MCF 10A (cell line): ENCODE measurements at regions not wholly inside any gene's neighbourhood (a gene's known extent, or its start where the extent isn't known, plus 50 kb on each side); places are given as distances from the start of the nearest gene placed in this dataset.

Experiments used
- BruUV-seq: library from RNA; stranded (reverse); fragments of 400-500 nt; replicated peaks from 2 replicates; lab custom pipeline; 2021; lab: Mats Ljungman, UMichigan
- CTCF ChIA-PET: fragments of 300-600 bp; sonication (Branson Sonifier 250); formaldehyde crosslinking; extraction: SDS; loops from one replicate; lab custom pipeline; 2021; ENCODE audit warnings: antibody characterized with exemption, inconsistent platforms; lab: Yijun Ruan, JAX
- POLR2A ChIA-PET: fragments of 300-600, 350-650 bp; sonication (Branson Sonifier 250); formaldehyde crosslinking; extraction: SDS; loops from one replicate; lab custom pipeline; 2020; ENCODE audit warnings: antibody characterized with exemption, inconsistent platforms; lab: Yijun Ruan, JAX
- DNase-seq: peaks from one replicate; pipeline ENCODE4 v3.0.0-alpha.2; 2018; ENCODE audit not compliant: unreplicated experiment
- H3K27ac Mint-ChIP-seq: one replicate; pipeline ENCODE4 v1.8.0; 2022; ENCODE audit warnings: mild to moderate bottlenecking, low read depth, mixed read lengths; ENCODE audit not compliant: unreplicated experiment
- H3K27me3 Mint-ChIP-seq: one replicate; pipeline ENCODE4 v1.8.0; 2022; ENCODE audit warnings: mixed read lengths; ENCODE audit not compliant: insufficient read depth, unreplicated experiment
- H3K36me3 Mint-ChIP-seq: one replicate; pipeline ENCODE4 v1.8.0; 2022; ENCODE audit warnings: mild to moderate bottlenecking, moderate library complexity, mixed read lengths; ENCODE audit not compliant: insufficient read depth, unreplicated experiment
- H3K4me1 Mint-ChIP-seq: one replicate; pipeline ENCODE4 v1.8.0; 2022; ENCODE audit warnings: mixed read lengths; ENCODE audit not compliant: insufficient read depth, unreplicated experiment
- H3K4me3 Mint-ChIP-seq: one replicate; pipeline ENCODE4 v1.8.0; 2022; ENCODE audit warnings: mild to moderate bottlenecking, moderate library complexity, mixed read lengths; ENCODE audit not compliant: unreplicated experiment
- H3K9me3 Mint-ChIP-seq: one replicate; pipeline ENCODE4 v1.8.0; 2022; ENCODE audit warnings: mixed read lengths; ENCODE audit not compliant: unreplicated experiment
- CTCF ChIP-seq: fragments of 200-600 bp; IDR thresholded peaks from one replicate; pipeline ENCODE4 v1.8.0; 2022; ENCODE audit warnings: antibody characterized with exemption, mild to moderate bottlenecking; ENCODE audit not compliant: unreplicated experiment
- intact Hi-C: fragments of 100-400 bp; cut with micrococcal nuclease; formaldehyde crosslinking; loops from 2 replicates; pipeline ENCODE4 v1.14.1; 2022

DNA sequence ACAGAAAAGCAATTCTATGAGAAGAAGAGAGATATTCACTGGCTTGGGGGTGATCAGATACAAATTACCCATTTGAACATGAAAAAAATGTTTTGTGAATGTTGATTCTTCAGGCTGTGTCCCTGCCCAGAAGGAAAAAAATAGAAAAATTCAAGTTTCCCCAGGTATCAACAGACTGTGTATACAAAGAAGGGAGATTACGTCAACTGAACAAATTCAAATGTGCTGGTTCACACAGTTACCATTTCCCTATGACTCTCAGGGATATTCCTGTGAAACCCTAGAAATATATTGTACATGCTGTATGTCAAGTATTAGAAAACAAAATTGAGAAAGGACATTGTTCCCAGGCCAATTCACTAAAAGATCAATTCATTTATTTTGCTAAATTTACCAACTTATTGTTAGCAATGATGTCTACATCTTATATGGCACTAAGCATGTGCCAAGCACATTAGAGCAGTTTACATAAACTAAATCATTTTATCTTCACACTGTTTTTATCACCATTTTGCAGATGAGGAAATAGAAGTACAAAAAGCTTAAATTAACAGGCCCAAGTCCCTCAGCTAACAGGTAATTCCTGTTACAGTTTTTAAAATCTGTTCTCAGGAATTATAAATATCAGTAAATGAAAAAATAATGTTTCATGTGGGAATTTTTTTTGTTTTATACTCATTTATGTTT lies 306.7 kb upstream of the ROBO2 start:
- Mint-ChIP-seq H3K9me3 (peaks cover under 1% of the 10 kb centered on the region), H3K27me3 (peaks cover 62% of the 10 kb centered on the region), H3K27ac (no peak overlapping the region), H3K36me3 (no peaks in the 10 kb centered on the region), H3K4me3 (no peak overlapping the region), H3K4me1 (no peaks in the 10 kb centered on the region)
- intact Hi-C loops = no loop called here
- BruUV-seq = no TSS peak
- no peak for TF ChIP-seq CTCF
- DNase-seq = no peak
- ChIA-PET POLR2A (no interaction called here), CTCF (interaction anchor here (0.7 kb wide), 1 partner anchor 429 kb away, joined by 3 read pairs; no protein-coding TSS in a partner anchor)

DNA sequence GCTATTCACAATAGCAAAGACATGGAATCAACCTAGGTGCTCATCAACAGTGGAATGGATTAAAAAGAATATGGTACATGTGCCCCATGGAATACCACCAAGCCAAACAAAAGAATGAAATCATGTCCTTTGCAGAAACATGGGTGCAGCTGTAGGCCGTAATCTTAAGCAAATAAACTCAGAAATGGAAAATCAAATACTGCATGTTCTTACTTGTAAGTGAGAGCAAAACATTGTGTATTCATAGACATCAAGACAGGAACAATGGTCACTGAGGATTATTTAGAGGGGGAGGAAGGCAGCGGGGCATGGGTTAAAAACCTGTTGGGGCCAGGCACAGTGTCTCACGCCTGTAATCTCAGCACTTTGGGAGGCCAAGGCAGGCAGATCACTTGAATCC lies 304.7 kb upstream of the ROBO2 start:
- ChIA-PET POLR2A (interaction anchor here (0.6 kb wide), 1 partner anchor 29 kb away, joined by 3 read pairs; no protein-coding TSS in a partner anchor), CTCF (no interaction called here)
- DNase-seq = no peak
- intact Hi-C loops = no loop called here
- Mint-ChIP-seq H3K4me3 (no peak overlapping the region), H3K27me3 (peaks cover 43% of the 10 kb centered on the region), H3K36me3 (no peaks in the 10 kb centered on the region), H3K9me3 (peaks cover 6% of the 10 kb centered on the region), H3K27ac (no peak overlapping the region), H3K4me1 (no peaks in the 10 kb centered on the region)
- BruUV-seq = no TSS peak
- no peak for TF ChIP-seq CTCF

GRCh38 chr3:76753599-76753998 lies 286.3 kb upstream of the ROBO2 start:
- no TSS peak for BruUV-seq
- DNase-seq = peak; percentile 1
- peak; percentile 17 for TF ChIP-seq CTCF
- intact Hi-C loops = no loop called here
- H3K9me3 Mint-ChIP-seq = no peaks in the 10 kb centered on the region
- ChIA-PET CTCF (interaction anchor here (0.7 kb wide), 1 partner anchor 20 kb away, joined by 4 read pairs; no protein-coding TSS in a partner anchor), POLR2A (no interaction called here)
- H3K4me1 Mint-ChIP-seq = no peaks in the 10 kb centered on the region
- H3K27ac Mint-ChIP-seq = no peak overlapping the region
- H3K4me3 Mint-ChIP-seq = no peak overlapping the region
- H3K36me3 Mint-ChIP-seq = no peaks in the 10 kb centered on the region
- peaks cover 24% of the 10 kb centered on the region for H3K27me3 Mint-ChIP-seq

DNA sequence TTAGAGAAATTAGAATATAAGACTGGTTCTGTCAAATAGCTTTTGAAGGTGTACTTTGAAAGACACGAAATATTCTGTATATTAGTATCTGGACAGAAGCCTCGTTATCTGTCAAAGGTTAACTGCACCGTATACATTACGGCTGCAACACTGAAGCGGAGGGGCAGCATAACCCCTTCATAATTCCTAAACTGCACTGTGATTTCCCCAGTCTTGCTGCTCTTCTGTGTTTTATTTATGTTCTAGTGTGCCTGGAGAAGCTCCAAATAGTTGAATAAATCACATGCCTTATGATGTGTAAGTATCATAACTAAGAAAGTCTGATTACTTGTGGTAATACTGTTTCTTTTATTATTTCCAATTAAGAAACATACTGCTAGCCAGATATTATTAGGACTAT lies 285.7 kb upstream of the ROBO2 start:
- H3K9me3 Mint-ChIP-seq = no peaks in the 10 kb centered on the region
- H3K27me3 Mint-ChIP-seq = peaks cover 30% of the 10 kb centered on the region
- no peak for TF ChIP-seq CTCF
- intact Hi-C loops = no loop called here
- POLR2A ChIA-PET = no interaction called here
- H3K27ac Mint-ChIP-seq = no peak overlapping the region
- no peaks in the 10 kb centered on the region for H3K36me3 Mint-ChIP-seq
- no peak for DNase-seq
- H3K4me1 Mint-ChIP-seq = no peaks in the 10 kb centered on the region
- CTCF ChIA-PET = interaction anchor here (0.5 to 0.8 kb wide), 2 partner anchors 10 to 73 kb away, joined by 3 to 4 read pairs; no protein-coding TSS in a partner anchor
- no TSS peak for BruUV-seq
- H3K4me3 Mint-ChIP-seq = no peak overlapping the region
